Caco-2 (cell line): ENCODE measurements at regions not wholly inside any gene's neighbourhood (a gene's known extent, or its start where the extent isn't known, plus 50 kb on each side); places are given as distances from the start of the nearest gene placed in this dataset.
A peak's percentile ranks its signal among the peaks of the same experiment; 100 is the strongest.

Experiments
- BruUV-seq: library from RNA; stranded (reverse); fragments of 400-500 nt; replicated peaks from 2 replicates; lab custom pipeline; 2021; lab: Mats Ljungman, UMichigan
- CTCF ChIA-PET: fragments of 300-600 bp; sonication (Branson Sonifier 250); formaldehyde crosslinking; loops from one replicate; lab custom pipeline; 2022; ENCODE audit warnings: antibody characterized with exemption; lab: Charles Lee
- POLR2A ChIA-PET: fragments of 300-600 bp; sonication (Branson Sonifier 250); formaldehyde crosslinking; loops from one replicate; lab custom pipeline; 2022; ENCODE audit warnings: antibody characterized with exemption; lab: Charles Lee
- DNase-seq, 2 experiments: peaks; one replicate each; pipeline versions ENCODE4 v3.0.0 to v3.0.0-alpha.2; 2020 to 2022
- H3K27me3 ChIP-seq: replicated peaks from 2 replicates; pipeline ENCODE4 v1.6.0; 2011; ENCODE audit warnings: low read length; ENCODE audit not compliant: control insufficient read depth, insufficient read depth
- H3K36me3 ChIP-seq: 2 replicates; pipeline ENCODE4 v1.5.1; 2011; ENCODE audit warnings: low read length; ENCODE audit not compliant: control insufficient read depth, insufficient read depth
- H3K4me1 ChIP-seq: fragments of 250-450 bp; sonication (Bioruptor Pico); 2 replicates; pipeline ENCODE4 v1.5.1; 2020; ENCODE audit warnings: mild to moderate bottlenecking
- H3K4me3 ChIP-seq: 2 replicates; pipeline ENCODE4 v1.5.1; 2011; ENCODE audit warnings: low read depth, mild to moderate bottlenecking, control low read depth, low read length
- H3K9me3 ChIP-seq: fragments of 250-450 bp; sonication (Bioruptor Pico); 2 replicates; pipeline ENCODE4 v1.5.1; 2020; ENCODE audit warnings: mild to moderate bottlenecking, moderate library complexity
- H3K27ac Mint-ChIP-seq: one replicate; pipeline ENCODE4 v1.8.0; 2022; ENCODE audit warnings: mixed read lengths; ENCODE audit not compliant: unreplicated experiment
- H3K27me3 Mint-ChIP-seq: one replicate; pipeline ENCODE4 v1.8.0; 2022; ENCODE audit warnings: mixed read lengths; ENCODE audit not compliant: insufficient read depth, unreplicated experiment
- H3K36me3 Mint-ChIP-seq: one replicate; pipeline ENCODE4 v1.8.0; 2022; ENCODE audit warnings: mild to moderate bottlenecking, mixed read lengths; ENCODE audit not compliant: insufficient read depth, unreplicated experiment
- H3K4me1 Mint-ChIP-seq: one replicate; pipeline ENCODE4 v1.8.0; 2022; ENCODE audit warnings: low read depth, mixed read lengths; ENCODE audit not compliant: unreplicated experiment
- H3K4me3 Mint-ChIP-seq: one replicate; pipeline ENCODE4 v1.8.0; 2022; ENCODE audit warnings: mild to moderate bottlenecking, moderate library complexity, mixed read lengths; ENCODE audit not compliant: unreplicated experiment
- H3K9me3 Mint-ChIP-seq: one replicate; pipeline ENCODE4 v1.8.0; 2022; ENCODE audit warnings: mixed read lengths; ENCODE audit not compliant: unreplicated experiment
- CTCF ChIP-seq, 2 experiments: fragments of 200-600 bp in 1 of 2; IDR thresholded peaks; 1 replicate in 1 of 2; 2 replicates in 1 of 2; pipeline versions ENCODE4 v1.5.1 to v1.8.0; 2011 to 2022; ENCODE audit warnings: antibody characterized with exemption in 1 of 2, control low read depth in 1 of 2, inconsistent platforms in 1 of 2, low read depth in 1 of 2, low read length in 1 of 2, mild to moderate bottlenecking in 1 of 2, moderate library complexity in 1 of 2; ENCODE audit not compliant: insufficient read depth in 1 of 2, severe bottlenecking in 1 of 2, unreplicated experiment in 1 of 2
- intact Hi-C: fragments of 100-400 bp; cut with micrococcal nuclease; formaldehyde crosslinking; loops from one replicate; pipeline ENCODE4 v1.10.0; 2022; ENCODE audit not compliant: unreplicated experiment

- Mint-ChIP-seq H3K36me3 (no peaks in the 10 kb centered on the region), H3K27ac (no peak overlapping the region), H3K4me3 (no peak overlapping the region), H3K4me1 (peaks cover 8% of the 10 kb centered on the region), H3K27me3 (peaks cover 5% of the 10 kb centered on the region), H3K9me3 (no peaks in the 10 kb centered on the region)
- ChIA-PET CTCF (no interaction called here), POLR2A (no interaction called here)
- intact Hi-C loops, result no loop called here
- Histone ChIP-seq H3K36me3 (no peaks in the 10 kb centered on the region), H3K4me1 (peaks cover 20% of the 10 kb centered on the region), H3K9me3 (no peaks in the 10 kb centered on the region), H3K27me3 (no peaks in the 10 kb centered on the region), H3K4me3 (no peak overlapping the region)
- no peak for TF ChIP-seq CTCF (IDR thresholded peaks at IDR 0.05; ENCODE audit: insufficient read depth in 1 of 2, low read depth in 1 of 2, low read length in 1 of 2, severe bottlenecking in 1 of 2, unreplicated experiment in 1 of 2)
- no peak for DNase-seq
- BruUV-seq, result no TSS peak
Observed at GRCh38 chr10:61071580-61071979, 127.6 kb upstream of the RHOBTB1 start.

GRCh38 chr10:61068471-61068870 lies 124.5 kb upstream of the RHOBTB1 start:
- Histone ChIP-seq H3K4me3 (no peak overlapping the region), H3K4me1 (peaks cover 51% of the 10 kb centered on the region), H3K36me3 (no peaks in the 10 kb centered on the region), H3K9me3 (no peaks in the 10 kb centered on the region), H3K27me3 (no peaks in the 10 kb centered on the region)
- POLR2A ChIA-PET, result interaction anchor here (0.6 kb wide), 1 partner anchor 79 kb away, joined by 11 read pairs; no protein-coding TSS in a partner anchor
- H3K27me3 Mint-ChIP-seq, result peaks cover 5% of the 10 kb centered on the region
- H3K9me3 Mint-ChIP-seq, result no peaks in the 10 kb centered on the region
- no peak for DNase-seq
- intact Hi-C loops, result loop anchor here (10.0 kb wide), 1 partner anchor 866 kb away; no protein-coding TSS in a partner anchor
- no peak overlapping the region for H3K4me3 Mint-ChIP-seq
- no peaks in the 10 kb centered on the region for H3K36me3 Mint-ChIP-seq
- TF ChIP-seq CTCF (IDR thresholded peaks at IDR 0.05; ENCODE audit: insufficient read depth in 1 of 2, low read depth in 1 of 2, low read length in 1 of 2, severe bottlenecking in 1 of 2, unreplicated experiment in 1 of 2), result no peak
- no TSS peak for BruUV-seq
- H3K4me1 Mint-ChIP-seq, result peaks cover 14% of the 10 kb centered on the region
- H3K27ac Mint-ChIP-seq, result peak overlapping the region; percentile 36
- CTCF ChIA-PET, result no interaction called here

GRCh38 chr10:61067671-61068336 lies 123.8 kb upstream of the RHOBTB1 start:
- Histone ChIP-seq H3K27me3 (no peaks in the 10 kb centered on the region), H3K36me3 (no peaks in the 10 kb centered on the region), H3K9me3 (no peaks in the 10 kb centered on the region), H3K4me1 (peaks cover 56% of the 10 kb centered on the region), H3K4me3 (no peak overlapping the region)
- H3K4me1 Mint-ChIP-seq, result peaks cover 14% of the 10 kb centered on the region
- BruUV-seq, result no TSS peak
- peaks cover 5% of the 10 kb centered on the region for H3K27me3 Mint-ChIP-seq
- H3K4me3 Mint-ChIP-seq, result no peak overlapping the region
- no peaks in the 10 kb centered on the region for H3K9me3 Mint-ChIP-seq
- ChIA-PET CTCF (interaction anchor here (0.6 kb wide), 1 partner anchor 1404 kb away, joined by 4 read pairs; no protein-coding TSS in a partner anchor), POLR2A (interaction anchor here (0.6 kb wide), 1 partner anchor 78 kb away, joined by 11 read pairs; no protein-coding TSS in a partner anchor)
- H3K36me3 Mint-ChIP-seq, result no peaks in the 10 kb centered on the region
- no peak for TF ChIP-seq CTCF (IDR thresholded peaks at IDR 0.05; ENCODE audit: insufficient read depth in 1 of 2, low read depth in 1 of 2, low read length in 1 of 2, severe bottlenecking in 1 of 2, unreplicated experiment in 1 of 2)
- peak overlapping the region; percentile 36 for H3K27ac Mint-ChIP-seq
- intact Hi-C loops, result loop anchor here (1.0 to 10.0 kb wide), 3 partner anchors 43 to 867 kb away; no protein-coding TSS in a partner anchor
- DNase-seq, result no peak
